GM20000 (cell line): ENCODE measurements at regions not wholly inside any gene's neighbourhood (a gene's known extent, or its start where the extent isn't known, plus 50 kb on each side); places are given as distances from the start of the nearest gene placed in this dataset.

Source experiments
- DNase-seq: peaks from one replicate; pipeline ENCODE4 v3.0.0; 2012; ENCODE audit warnings: low spot score
- TF ChIP-seq, protein P1 (sequence below): IDR thresholded peaks from 2 replicates; pipeline ENCODE4 v1.5.1; 2012; ENCODE audit warnings: mild to moderate bottlenecking, control low read depth; ENCODE audit errors: extremely low read depth, missing control alignments

DNA sequence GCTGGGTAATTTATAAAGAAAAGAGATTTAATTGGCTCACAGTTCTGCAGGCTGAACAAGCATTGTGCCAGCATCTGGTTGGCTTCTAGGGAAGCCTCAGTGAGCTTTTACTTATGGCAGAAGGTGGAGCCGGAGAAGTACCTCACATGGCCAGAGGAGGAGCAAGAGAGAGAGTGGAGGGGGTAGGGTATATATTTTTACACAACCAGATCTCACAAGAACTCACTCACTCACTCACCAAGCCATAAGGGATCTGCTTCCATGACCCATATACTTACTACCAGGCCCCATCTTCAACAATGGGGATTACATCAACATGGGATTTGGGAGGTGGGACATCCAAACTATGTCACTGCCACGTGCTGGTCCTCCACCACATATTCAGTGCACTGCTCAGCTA lies 117.2 kb upstream of the PRNP start:
- TF ChIP-seq, protein P1, sequence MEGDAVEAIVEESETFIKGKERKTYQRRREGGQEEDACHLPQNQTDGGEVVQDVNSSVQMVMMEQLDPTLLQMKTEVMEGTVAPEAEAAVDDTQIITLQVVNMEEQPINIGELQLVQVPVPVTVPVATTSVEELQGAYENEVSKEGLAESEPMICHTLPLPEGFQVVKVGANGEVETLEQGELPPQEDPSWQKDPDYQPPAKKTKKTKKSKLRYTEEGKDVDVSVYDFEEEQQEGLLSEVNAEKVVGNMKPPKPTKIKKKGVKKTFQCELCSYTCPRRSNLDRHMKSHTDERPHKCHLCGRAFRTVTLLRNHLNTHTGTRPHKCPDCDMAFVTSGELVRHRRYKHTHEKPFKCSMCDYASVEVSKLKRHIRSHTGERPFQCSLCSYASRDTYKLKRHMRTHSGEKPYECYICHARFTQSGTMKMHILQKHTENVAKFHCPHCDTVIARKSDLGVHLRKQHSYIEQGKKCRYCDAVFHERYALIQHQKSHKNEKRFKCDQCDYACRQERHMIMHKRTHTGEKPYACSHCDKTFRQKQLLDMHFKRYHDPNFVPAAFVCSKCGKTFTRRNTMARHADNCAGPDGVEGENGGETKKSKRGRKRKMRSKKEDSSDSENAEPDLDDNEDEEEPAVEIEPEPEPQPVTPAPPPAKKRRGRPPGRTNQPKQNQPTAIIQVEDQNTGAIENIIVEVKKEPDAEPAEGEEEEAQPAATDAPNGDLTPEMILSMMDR = no peak
- DNase-seq = no peak

DNA sequence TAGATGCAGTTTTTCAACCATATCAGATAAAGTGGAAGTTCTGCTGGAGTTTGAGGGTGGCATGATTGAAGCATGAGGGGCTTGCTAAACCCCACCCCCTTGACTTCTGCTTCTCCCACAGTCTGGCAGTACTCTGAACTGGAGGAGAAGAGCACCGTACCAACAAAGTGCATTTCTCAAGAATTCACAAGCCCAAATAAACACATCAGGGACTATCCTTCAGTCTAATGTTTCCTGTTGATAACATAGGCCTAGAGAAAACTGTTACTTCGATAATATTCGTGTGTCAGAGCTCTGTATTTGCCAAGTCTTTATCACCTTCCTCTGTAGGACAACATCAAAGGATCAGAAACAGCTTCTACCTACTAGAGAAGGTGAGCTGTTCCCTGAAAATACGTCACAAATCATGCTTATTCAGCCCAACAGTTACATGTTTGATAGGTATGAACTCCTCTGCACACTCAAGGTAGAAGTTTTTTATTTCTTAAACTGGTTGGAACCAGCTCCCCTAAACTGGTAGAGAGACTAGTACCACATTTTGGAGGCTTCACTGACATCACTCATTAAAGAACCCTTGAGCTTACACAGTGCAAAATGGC lies 117.8 kb upstream of the PRNP start:
- no peak for DNase-seq
- TF ChIP-seq, protein P1 = no peak

DNA sequence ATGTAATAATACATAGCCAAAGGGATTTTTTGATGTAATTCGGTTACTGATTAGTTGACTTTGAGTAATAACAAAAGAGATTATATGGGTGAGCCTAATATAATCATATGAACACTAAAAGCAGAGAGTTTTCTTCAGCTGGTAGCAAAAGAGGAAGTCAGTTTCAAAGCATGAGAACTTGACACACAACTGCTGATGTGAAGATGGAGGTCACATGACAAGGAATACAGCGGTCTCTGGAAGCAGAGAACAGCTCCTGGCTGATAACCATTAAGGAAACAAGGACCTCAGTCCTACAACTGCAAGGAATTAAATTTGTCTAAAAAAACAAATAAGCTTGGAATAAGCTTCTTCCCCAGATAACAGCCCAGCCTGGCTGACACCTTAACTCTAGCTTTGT lies 119.1 kb upstream of the PRNP start:
- DNase-seq = no peak
- TF ChIP-seq, protein P1 = no peak

DNA sequence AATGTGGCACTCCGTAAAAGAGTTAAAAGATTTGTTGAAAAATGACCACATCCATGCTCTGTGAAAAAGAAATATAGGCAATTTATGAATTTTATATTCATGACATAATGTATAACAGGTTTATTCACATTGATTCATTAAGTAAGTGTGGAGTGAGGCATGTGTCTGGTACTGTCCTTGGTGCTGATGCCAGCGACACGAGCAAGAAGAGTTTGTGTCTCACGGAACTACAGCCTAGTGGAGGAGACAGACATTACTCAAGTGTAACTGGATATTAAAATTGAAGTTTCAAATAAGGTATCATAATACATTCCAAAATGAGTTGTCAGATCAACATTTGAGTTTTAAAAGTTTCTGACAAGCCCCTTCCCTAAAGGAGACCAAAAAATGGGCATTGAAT lies 122.7 kb upstream of the PRNP start:
- DNase-seq = no peak
- TF ChIP-seq, protein P1 = no peak

DNA sequence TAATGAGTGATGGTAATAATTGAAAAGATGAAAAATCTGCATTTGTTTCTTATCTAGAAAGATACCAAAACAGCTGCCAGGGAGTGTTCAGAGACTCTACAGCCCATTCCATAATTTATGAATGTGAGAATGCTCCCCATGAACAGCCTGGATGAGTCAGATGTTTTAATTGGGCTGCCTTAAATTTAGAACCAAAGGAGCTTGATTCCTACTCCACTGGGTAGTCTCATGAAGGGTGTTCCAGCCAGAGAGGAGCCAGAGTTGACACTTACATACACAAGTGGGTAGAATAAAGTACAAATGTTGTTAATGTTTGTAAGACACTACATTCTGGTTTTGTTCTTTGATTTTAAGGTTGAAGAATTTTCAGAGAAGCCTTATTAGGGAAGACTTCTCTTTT lies 123.2 kb upstream of the PRNP start:
- no peak for DNase-seq
- TF ChIP-seq, protein P1 = no peak

DNA sequence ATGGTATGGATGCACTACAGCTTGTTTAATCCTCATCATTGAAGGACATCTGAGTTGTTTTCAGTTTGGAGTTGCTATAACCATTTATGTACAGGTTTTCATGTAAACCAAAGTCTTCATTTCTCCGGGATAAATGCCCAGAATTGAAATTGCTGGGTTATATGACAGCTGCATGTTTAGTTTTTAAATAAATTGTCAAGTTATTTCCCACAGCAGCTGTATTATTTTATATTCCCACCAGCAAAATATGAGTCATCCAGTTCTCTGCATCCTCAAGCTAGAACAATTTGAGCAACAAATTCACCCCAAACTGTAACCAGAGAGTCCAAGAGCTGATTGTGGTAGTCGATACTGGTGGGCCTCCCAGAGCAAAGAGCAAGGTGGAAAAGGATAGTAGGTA lies 125.6 kb upstream of the PRNP start:
- TF ChIP-seq, protein P1 = no peak

DNA sequence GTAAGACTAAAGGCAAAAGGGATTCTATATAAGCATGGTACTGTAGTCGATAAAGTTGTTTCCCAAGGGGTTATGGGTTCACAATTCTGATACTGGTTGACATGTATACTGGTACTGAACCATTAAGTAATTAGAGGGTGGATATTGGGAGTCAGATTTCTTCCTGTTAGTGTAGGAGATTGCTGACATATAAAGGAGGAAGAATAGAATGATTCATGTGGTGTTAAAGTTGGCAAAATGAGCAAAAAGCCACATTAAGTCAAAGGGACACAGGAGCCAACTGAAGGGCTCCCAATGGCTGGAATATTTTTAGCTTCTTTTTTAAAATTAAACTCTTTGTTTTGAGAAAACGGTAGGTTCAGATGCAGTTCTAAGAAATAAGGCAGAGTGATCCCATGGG lies 126.3 kb upstream of the PRNP start:
- TF ChIP-seq, protein P1 = no peak
- DNase-seq = no peak

More for the DNA sequence above, 125.6 kb upstream of the PRNP start:
- DNase-seq = no peak
